Thoracic aorta (tissue), 2 donors: ENCODE measurements at regions not wholly inside any gene's neighbourhood (a gene's known extent, or its start where the extent isn't known, plus 50 kb on each side); places are given as distances from the start of the nearest gene placed in this dataset.

Experiments used
- ATAC-seq: fragments of 150-250 bp; one replicate; pipeline ENCODE4 v1.8.0; 2017; ENCODE audit warnings: low read depth; ENCODE audit not compliant: insufficient number of reproducible peaks, low FRiP score
- DNase-seq: peaks from one replicate; pipeline ENCODE4 v3.0.0-alpha.2; 2020; ENCODE audit warnings: low spot score
- H3K27ac ChIP-seq, 2 donors: fragments of 200-600 bp; sonication (generic); 1 replicate in 1 of 2; 2 replicates in 1 of 2; pipeline ENCODE4 v1.5.1; 2016; ENCODE audit warnings: mild to moderate bottlenecking in 2 of 2, moderate library complexity in 2 of 2
- H3K27me3 ChIP-seq: fragments of 200-600 bp; sonication (generic); replicated peaks from 2 replicates; pipeline ENCODE4 v1.6.0; 2016; ENCODE audit warnings: mild to moderate bottlenecking; ENCODE audit not compliant: insufficient read depth
- H3K36me3 ChIP-seq: fragments of 200-600 bp; sonication (generic); one replicate; pipeline ENCODE4 v1.5.1; 2016
- H3K4me1 ChIP-seq, 2 donors: fragments of 200-600 bp; sonication (generic); 1 replicate in 1 of 2; 2 replicates in 1 of 2; pipeline versions ENCODE4 v1.5.1 to v1.6.0; 2016; ENCODE audit warnings: low read depth in 2 of 2, mild to moderate bottlenecking in 1 of 2; ENCODE audit not compliant: control insufficient read depth in 1 of 2
- H3K4me3 ChIP-seq: fragments of 200-600 bp; sonication (generic); 2 replicates; pipeline ENCODE4 v1.5.1; 2016; ENCODE audit warnings: mild to moderate bottlenecking
- H3K9me3 ChIP-seq: fragments of 200-600 bp; sonication (generic); 2 replicates; pipeline ENCODE4 v1.5.1; 2016
- CTCF ChIP-seq: fragments of 200-600 bp; sonication (generic); IDR thresholded peaks from one replicate; pipeline ENCODE4 v1.5.1; 2019; ENCODE audit warnings: antibody characterized with exemption

- no peak for TF ChIP-seq CTCF
- no peaks in the 10 kb centered on the region for H3K36me3 ChIP-seq
- no peak overlapping the region for H3K4me3 ChIP-seq
- DNase-seq (no peak), ATAC-seq (no peak)
- no peaks in the 10 kb centered on the region for H3K27me3 ChIP-seq
- H3K27ac ChIP-seq: no peak overlapping the region
- H3K9me3 ChIP-seq: no peaks in the 10 kb centered on the region
- no peaks in the 10 kb centered on the region for H3K4me1 ChIP-seq
Measured at GRCh38 chr7:113175525-113176104, 57.3 kb upstream of the SMIM30 start.

GRCh38 chr7:113172726-113173125, 54.4 kb upstream of the SMIM30 start:
- no peak overlapping the region for H3K27ac ChIP-seq
- H3K4me3 ChIP-seq: no peak overlapping the region
- no peak for DNase-seq
- H3K9me3 ChIP-seq: no peaks in the 10 kb centered on the region
- H3K4me1 ChIP-seq: no peaks in the 10 kb centered on the region
- H3K27me3 ChIP-seq: no peaks in the 10 kb centered on the region
- no peak for TF ChIP-seq CTCF
- H3K36me3 ChIP-seq: no peaks in the 10 kb centered on the region
- ATAC-seq: no peak

GRCh38 chr7:113170591-113170990, 52.2 kb upstream of the SMIM30 start:
- Histone ChIP-seq H3K27me3 (no peaks in the 10 kb centered on the region), H3K4me3 (no peak overlapping the region), H3K4me1 (no peaks in the 10 kb centered on the region), H3K27ac (no peak overlapping the region), H3K9me3 (no peaks in the 10 kb centered on the region), H3K36me3 (no peaks in the 10 kb centered on the region)
- no peak for TF ChIP-seq CTCF
- ATAC-seq (no peak), DNase-seq (no peak)
